ENCODE measurements at regions not wholly inside any gene's neighbourhood (a gene's known extent, or its start where the extent isn't known, plus 50 kb on each side); places are given as distances from the start of the nearest gene placed in this dataset.

DNA sequence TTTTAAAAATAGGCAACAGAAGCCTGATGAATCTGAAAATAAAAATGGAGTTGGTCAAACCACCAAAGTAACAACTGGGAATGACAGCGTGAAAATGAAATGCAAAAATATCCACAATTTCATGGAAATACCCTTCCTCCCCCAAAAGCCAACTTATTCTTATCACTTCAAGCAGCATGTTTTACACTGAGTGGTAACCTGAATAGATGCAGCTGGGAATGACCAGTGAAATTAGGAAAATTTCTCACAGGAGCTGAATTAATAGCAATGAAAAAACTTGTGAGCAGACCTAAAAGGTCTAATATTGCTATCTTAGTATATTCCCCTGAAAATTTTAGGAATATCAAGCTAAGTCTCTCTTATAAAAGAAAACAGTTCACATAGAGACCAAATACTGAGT is 239.0 kb downstream of the PCDH18 start:
- no peak overlapping the region for H3K4me3 Mint-ChIP-seq (ENCODE audit: unreplicated experiment)
- H3K36me3 Mint-ChIP-seq (ENCODE audit: unreplicated experiment), result no peaks in the 10 kb centered on the region
- TF ChIP-seq, protein P1, sequence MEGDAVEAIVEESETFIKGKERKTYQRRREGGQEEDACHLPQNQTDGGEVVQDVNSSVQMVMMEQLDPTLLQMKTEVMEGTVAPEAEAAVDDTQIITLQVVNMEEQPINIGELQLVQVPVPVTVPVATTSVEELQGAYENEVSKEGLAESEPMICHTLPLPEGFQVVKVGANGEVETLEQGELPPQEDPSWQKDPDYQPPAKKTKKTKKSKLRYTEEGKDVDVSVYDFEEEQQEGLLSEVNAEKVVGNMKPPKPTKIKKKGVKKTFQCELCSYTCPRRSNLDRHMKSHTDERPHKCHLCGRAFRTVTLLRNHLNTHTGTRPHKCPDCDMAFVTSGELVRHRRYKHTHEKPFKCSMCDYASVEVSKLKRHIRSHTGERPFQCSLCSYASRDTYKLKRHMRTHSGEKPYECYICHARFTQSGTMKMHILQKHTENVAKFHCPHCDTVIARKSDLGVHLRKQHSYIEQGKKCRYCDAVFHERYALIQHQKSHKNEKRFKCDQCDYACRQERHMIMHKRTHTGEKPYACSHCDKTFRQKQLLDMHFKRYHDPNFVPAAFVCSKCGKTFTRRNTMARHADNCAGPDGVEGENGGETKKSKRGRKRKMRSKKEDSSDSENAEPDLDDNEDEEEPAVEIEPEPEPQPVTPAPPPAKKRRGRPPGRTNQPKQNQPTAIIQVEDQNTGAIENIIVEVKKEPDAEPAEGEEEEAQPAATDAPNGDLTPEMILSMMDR (IDR thresholded peaks at IDR 0.05), result no peak
- no peaks in the 10 kb centered on the region for H3K27me3 Mint-ChIP-seq (ENCODE audit: unreplicated experiment)
- peaks cover 21% of the 10 kb centered on the region for H3K4me1 Mint-ChIP-seq (ENCODE audit: unreplicated experiment)
- H3K27ac Mint-ChIP-seq (ENCODE audit: unreplicated experiment), result no peak overlapping the region
- no peak for DNase-seq (ENCODE audit: extremely low spot score, unreplicated experiment)
- H3K9me3 Mint-ChIP-seq (ENCODE audit: unreplicated experiment), result peaks cover 5% of the 10 kb centered on the region

DNA sequence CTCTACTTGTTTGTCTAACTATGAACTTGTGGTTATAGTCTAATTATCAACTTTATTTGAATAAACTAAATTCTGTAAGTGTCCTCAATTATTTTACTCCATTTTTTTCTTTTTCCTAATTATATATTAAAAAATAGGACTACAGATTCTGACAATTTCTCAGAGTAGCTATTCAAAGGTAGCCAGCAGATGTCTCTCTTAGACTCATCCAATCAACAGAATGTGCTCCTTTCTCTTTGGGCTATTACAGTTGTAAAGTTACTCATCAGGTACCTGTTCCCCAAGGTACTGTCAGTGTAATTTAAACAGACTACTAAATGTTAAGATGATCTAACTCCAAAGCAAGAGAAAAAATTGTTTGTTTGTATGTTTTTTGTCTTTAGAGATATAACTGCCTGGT is 248.6 kb downstream of the PCDH18 start:
- no peaks in the 10 kb centered on the region for H3K36me3 Mint-ChIP-seq (ENCODE audit: unreplicated experiment)
- no peak for DNase-seq (ENCODE audit: extremely low spot score, unreplicated experiment)
- H3K27me3 Mint-ChIP-seq (ENCODE audit: unreplicated experiment), result no peaks in the 10 kb centered on the region
- TF ChIP-seq, protein P1 (IDR thresholded peaks at IDR 0.05), result peak; percentile 71
- H3K9me3 Mint-ChIP-seq (ENCODE audit: unreplicated experiment), result no peaks in the 10 kb centered on the region
- H3K27ac Mint-ChIP-seq (ENCODE audit: unreplicated experiment), result no peak overlapping the region
- no peak overlapping the region for H3K4me3 Mint-ChIP-seq (ENCODE audit: unreplicated experiment)
- H3K4me1 Mint-ChIP-seq (ENCODE audit: unreplicated experiment), result peaks cover 3% of the 10 kb centered on the region

DNA sequence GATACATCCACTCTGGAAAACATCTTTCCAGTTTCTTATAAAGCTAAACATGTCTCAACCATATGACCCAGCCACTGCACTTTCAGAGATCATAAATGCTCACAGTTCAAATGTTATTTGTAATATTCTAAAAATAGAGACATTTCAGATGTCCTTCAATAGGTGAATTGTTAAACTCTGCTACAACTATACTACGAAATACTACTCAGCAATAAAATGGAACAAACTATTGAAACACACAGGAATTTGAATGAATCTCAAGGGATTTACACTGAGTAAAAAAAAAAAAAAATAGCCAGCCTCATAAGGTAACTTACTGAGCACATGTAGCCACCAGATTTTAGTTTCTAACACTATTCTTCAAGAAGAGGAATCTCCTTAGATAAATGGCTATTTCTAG is 253.9 kb downstream of the PCDH18 start:
- Mint-ChIP-seq H3K4me1 (ENCODE audit: unreplicated experiment) (peaks cover 18% of the 10 kb centered on the region), H3K36me3 (ENCODE audit: unreplicated experiment) (no peaks in the 10 kb centered on the region), H3K27ac (ENCODE audit: unreplicated experiment) (no peak overlapping the region), H3K27me3 (ENCODE audit: unreplicated experiment) (no peaks in the 10 kb centered on the region), H3K4me3 (ENCODE audit: unreplicated experiment) (no peak overlapping the region), H3K9me3 (ENCODE audit: unreplicated experiment) (no peaks in the 10 kb centered on the region)
- TF ChIP-seq, protein P1 (IDR thresholded peaks at IDR 0.05), result no peak
- no peak for DNase-seq (ENCODE audit: extremely low spot score, unreplicated experiment)

DNA sequence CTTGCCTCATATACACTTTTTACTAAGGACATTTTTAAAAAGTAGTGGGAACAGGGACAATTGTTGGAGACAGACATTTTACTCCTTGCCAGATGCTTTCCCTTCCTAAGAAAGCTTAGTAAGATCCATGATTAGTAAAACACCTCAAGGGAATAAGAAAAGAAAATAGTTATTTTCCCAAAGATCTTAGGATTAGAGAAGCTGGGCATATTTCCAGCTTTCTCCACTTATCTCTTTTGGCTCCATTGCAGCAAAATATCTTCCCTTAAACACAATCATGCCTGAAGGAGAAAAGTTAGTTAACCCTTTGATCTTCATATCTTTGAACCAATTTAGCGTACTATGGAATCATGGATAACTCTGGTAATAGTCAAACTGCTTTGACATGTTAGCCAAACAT is 257.9 kb downstream of the PCDH18 start:
- H3K4me1 Mint-ChIP-seq (ENCODE audit: unreplicated experiment), result peaks cover 18% of the 10 kb centered on the region
- H3K27ac Mint-ChIP-seq (ENCODE audit: unreplicated experiment), result peak overlapping the region; percentile 58
- H3K4me3 Mint-ChIP-seq (ENCODE audit: unreplicated experiment), result no peak overlapping the region
- H3K27me3 Mint-ChIP-seq (ENCODE audit: unreplicated experiment), result no peaks in the 10 kb centered on the region
- TF ChIP-seq, protein P1 (IDR thresholded peaks at IDR 0.05), result no peak
- no peak for DNase-seq (ENCODE audit: extremely low spot score, unreplicated experiment)
- peaks cover 2% of the 10 kb centered on the region for H3K36me3 Mint-ChIP-seq (ENCODE audit: unreplicated experiment)
- no peaks in the 10 kb centered on the region for H3K9me3 Mint-ChIP-seq (ENCODE audit: unreplicated experiment)

DNA sequence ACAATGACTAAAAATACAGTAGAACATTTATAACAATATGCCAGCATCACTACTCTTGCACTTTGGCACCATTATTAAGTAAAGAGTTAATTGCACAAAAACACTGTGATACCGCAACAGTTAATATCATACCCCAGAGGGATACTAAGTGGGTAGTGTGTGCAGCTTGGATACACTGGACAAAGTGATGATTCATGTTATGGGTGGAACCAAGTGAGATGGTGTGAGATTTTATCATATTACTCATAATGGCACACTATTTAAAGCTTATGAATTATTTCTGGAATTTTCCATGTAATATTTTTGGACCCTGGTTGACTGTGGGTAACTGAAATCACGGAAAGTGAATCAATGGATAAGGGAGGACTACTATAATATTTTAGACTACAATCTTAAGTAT is 265.3 kb downstream of the PCDH18 start:
- H3K27me3 Mint-ChIP-seq (ENCODE audit: unreplicated experiment), result no peaks in the 10 kb centered on the region
- no peak for DNase-seq (ENCODE audit: extremely low spot score, unreplicated experiment)
- no peak overlapping the region for H3K27ac Mint-ChIP-seq (ENCODE audit: unreplicated experiment)
- no peak overlapping the region for H3K4me3 Mint-ChIP-seq (ENCODE audit: unreplicated experiment)
- H3K36me3 Mint-ChIP-seq (ENCODE audit: unreplicated experiment), result peaks cover 2% of the 10 kb centered on the region
- H3K9me3 Mint-ChIP-seq (ENCODE audit: unreplicated experiment), result no peaks in the 10 kb centered on the region
- TF ChIP-seq, protein P1 (IDR thresholded peaks at IDR 0.05), result no peak
- H3K4me1 Mint-ChIP-seq (ENCODE audit: unreplicated experiment), result peaks cover 33% of the 10 kb centered on the region
